Activated CD8-positive, alpha-beta memory T cell treated with anti-CD3 and anti-CD28 coated beads for 1 hour (primary cell): ENCODE measurements at regions not wholly inside any gene's neighbourhood (a gene's known extent, or its start where the extent isn't known, plus 50 kb on each side); places are given as distances from the start of the nearest gene placed in this dataset.

Experiments
- DNase-seq, 2 donors: peaks; one replicate each; pipeline ENCODE4 v3.0.0-alpha.2; 2020; ENCODE audit warnings: low read depth in 1 of 2; ENCODE audit errors: extremely low read depth in 1 of 2

- no peak for DNase-seq
Measured at GRCh38 chr22:27133681-27134314, 476.4 kb downstream of the MIAT start.

- no peak for DNase-seq
Measured at GRCh38 chr22:27134315-27134701, 476.9 kb downstream of the MIAT start.

GRCh38 chr22:27135031-27135981 is 477.9 kb downstream of the MIAT start:
- DNase-seq: no peak

DNA sequence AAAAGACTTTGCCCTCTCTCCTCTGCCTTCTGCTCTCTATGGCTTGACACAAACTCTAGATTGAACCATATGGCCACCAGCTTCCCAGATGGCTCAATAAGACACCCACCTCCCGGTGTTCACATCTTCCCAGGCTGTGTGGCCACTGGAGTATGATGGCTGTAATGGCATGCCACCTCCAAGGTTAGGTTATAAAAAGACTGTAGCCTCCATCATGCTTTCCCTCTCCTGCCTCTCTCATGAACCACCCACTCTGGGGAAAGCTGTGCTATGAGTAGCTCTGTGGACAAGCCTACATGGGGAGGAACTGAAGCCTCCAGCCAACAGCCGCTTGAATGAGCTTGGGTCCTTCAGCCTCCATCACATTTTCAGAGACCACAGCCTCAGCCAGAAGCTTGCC is 479.2 kb downstream of the MIAT start:
- DNase-seq: no peak

DNA sequence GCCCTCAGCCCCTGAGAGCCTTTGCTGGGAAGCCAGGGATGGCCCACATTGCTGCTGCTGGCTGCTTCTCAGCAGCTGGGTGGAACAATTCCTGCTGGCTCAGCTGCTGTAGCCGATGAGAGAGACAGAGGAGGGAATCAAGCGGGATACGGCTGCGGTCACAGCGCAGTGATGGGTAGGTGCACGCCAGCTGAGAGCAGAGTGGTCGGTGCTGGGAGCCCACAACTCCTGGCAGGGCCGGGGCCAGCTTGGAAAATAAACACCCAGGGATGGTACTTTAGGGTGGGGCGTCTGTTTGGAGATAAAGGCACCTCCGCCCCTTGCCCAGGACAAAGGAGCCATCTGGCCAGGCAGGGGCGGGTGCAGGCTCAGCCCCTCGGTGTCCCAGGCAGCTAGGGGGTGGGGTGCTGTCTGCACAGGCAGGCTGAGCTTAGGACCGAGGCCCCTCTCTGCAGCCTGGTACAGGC is 480.5 kb downstream of the MIAT start:
- no peak for DNase-seq

- no peak for DNase-seq
Measured at GRCh38 chr22:27138471-27138870, 481.1 kb downstream of the MIAT start.

GRCh38 chr22:27139935-27140511 is 482.6 kb downstream of the MIAT start:
- no peak for DNase-seq

DNA sequence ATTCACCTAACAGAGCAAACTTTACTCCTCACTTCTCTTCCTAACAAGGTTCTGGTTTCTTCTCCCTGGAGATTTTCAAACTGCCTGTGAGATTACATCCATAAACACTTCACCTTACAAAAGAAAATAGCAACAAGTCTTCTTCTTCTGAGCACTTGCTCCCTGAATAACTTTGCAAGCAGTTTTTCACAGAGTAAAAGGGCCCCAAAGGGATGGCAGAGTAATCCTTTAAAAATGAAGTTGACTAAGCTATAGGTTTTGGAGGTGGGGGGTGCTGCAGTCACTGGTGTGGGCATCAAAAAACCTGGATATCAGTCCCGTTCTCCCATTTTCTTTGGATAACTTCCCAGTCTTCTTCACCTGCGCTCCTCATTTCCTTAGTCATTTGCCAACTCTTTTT is 484.9 kb downstream of the MIAT start:
- DNase-seq: no peak

GRCh38 chr22:27144321-27144720 is 486.9 kb downstream of the MIAT start:
- DNase-seq: no peak

GRCh38 chr22:27146866-27147633 is 489.7 kb downstream of the MIAT start:
- no peak for DNase-seq

DNA sequence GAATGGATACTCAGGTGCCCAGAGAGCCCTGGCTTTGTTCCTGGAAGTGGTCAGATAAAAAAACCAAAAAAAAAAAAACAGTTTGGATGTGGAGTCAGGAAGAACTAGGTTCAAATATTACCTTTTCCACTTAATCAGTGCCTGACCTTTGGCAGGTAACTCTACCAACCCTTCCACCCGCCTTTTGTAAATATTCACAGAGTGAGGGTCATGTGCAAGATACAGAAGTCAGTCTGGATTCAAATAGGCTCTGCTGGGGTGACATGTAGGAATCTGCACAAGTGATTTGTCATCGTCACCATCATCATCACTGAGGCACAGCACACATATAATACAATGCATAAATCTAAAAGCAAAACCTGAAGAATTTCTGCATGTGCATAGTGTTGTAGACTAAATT is 490.7 kb downstream of the MIAT start:
- DNase-seq: no peak

DNA sequence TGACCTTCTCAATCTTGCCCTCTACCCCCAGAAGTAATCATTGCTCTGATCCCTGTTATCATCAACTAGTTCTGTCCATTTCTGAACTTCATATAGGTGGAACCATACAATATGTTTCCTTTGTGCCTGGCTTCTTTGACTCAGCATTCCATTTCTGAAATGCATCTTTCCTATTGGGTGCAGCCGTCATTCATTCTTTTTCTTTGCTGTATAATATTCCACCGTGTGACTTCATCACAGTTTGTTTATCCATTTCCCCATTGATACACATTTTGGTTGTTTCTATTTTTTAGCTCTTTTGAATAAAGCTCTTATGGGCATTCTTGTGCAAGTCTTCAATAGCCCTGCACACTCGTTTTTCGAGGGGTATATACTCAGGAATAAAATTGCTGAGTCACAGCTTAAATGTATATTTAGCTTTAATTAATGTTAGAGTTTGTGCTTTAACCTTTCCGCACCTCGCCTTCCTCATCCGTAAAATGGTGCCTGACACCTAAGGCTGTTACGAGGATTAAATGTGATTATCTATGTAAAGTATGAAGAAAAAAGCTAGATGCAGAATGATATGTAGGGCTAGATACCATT is 491.6 kb downstream of the MIAT start:
- no peak for DNase-seq

- DNase-seq: no peak
Measured at GRCh38 chr22:27149921-27150543, 492.6 kb downstream of the MIAT start.

GRCh38 chr22:27150544-27150941 is 493.2 kb downstream of the MIAT start:
- no peak for DNase-seq

GRCh38 chr22:27151407-27151806 is 494.0 kb downstream of the MIAT start:
- no peak for DNase-seq

GRCh38 chr22:27152033-27152432 is 494.6 kb downstream of the MIAT start:
- DNase-seq: no peak

DNA sequence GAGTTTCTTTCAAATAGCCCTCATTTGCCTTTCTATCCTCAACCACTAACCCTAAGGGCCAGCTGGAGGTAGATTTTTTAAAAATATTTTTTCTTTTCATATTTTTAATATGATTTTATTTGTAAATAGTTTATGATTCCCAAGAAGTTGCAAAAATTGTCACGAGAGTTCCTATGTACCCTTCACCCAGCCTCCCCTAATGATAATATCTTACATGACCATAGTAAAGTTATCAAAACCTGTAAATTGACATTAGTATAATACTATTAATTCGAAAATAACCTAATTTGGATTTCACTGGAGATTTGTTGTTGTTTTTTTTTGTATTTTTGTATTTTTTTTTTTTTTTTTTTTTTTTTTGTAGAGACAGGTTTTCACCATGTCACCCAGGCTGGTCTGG is 495.5 kb downstream of the MIAT start:
- DNase-seq: no peak

DNA sequence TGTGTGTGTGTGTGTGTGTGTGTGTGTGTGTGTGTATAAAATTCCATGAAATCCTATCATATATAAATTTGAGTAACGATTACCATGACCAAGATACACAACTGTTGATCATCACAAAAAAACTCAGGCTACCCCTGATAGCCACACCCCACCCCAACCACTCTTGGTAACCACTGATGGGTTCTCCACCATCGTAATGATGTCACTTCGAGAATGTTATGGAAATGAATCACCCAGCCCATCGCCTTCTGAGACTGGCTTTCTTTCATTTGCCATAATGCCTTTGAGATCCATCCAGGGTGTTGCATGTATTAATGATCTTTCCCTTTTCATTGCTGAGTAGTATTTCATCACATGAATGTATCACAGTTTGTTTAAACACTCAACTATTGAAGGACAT is 496.0 kb downstream of the MIAT start:
- no peak for DNase-seq

GRCh38 chr22:27154717-27155116 is 497.3 kb downstream of the MIAT start:
- DNase-seq: no peak

GRCh38 chr22:27156821-27157489 is 499.6 kb downstream of the MIAT start:
- no peak for DNase-seq
